ENCODE measurements at regions not wholly inside any gene's neighbourhood (a gene's known extent, or its start where the extent isn't known, plus 50 kb on each side); places are given as distances from the start of the nearest gene placed in this dataset.

GRCh38 chr6:71476371-71476770 is 187.8 kb downstream of the OGFRL1 start:
- H3K4me2 ChIP-seq (ENCODE audit: low read length), result no peak overlapping the region
- no peak overlapping the region for H3K27ac ChIP-seq (ENCODE audit: low read depth, low read length)
- H4K20me1 ChIP-seq (ENCODE audit: insufficient read depth), result no peaks in the 10 kb centered on the region; the same call in 1 of the 2 replicates
- H3K4me3 ChIP-seq (replicated peaks in 1 of 2; ENCODE audit: low read depth in 1 of 2, low read length in 2 of 2), result no peak overlapping the region
- no peak overlapping the region for H3K9ac ChIP-seq (ENCODE audit: low read length)
- intact Hi-C loops (cut with micrococcal nuclease), result no loop called here
- H3K9me2 ChIP-seq (ENCODE audit: insufficient read depth), result no peaks in the 10 kb centered on the region
- ChIA-PET RAD21 (ENCODE audit: low non-redundant PET in 1 of 2, low total read pairs in 2 of 2, uncharacterized antibody in 2 of 2, unreplicated experiment in 2 of 2) (no interaction called here), POLR2A (no interaction called here), CTCF (no interaction called here)
- H3K9me3 ChIP-seq (ENCODE audit: control insufficient read depth in 1 of 2, insufficient read depth in 1 of 2, low read depth in 1 of 2, low read length in 2 of 2), result no peaks in the 10 kb centered on the region
- H3K79me2 ChIP-seq (ENCODE audit: insufficient read depth, low read length), result no peaks in the 10 kb centered on the region
- H3K4me1 ChIP-seq (ENCODE audit: control insufficient read depth in 1 of 2, insufficient read depth in 2 of 2, low read length in 2 of 2), result peaks cover 0 to 9% of the 10 kb centered on the region in 2 experiments; a peak in 2 of 4 replicates
- no peaks in the 10 kb centered on the region for H3K27me3 ChIP-seq (ENCODE audit: insufficient read depth, low read length)
- TF ChIP-seq EGR1 (IDR thresholded peaks at IDR 0.05; ENCODE audit: low read depth), result no peak
- TF ChIP-seq SIN3A (IDR thresholded peaks at IDR 0.05; ENCODE audit: low read depth), result no peak
- no peak for TF ChIP-seq ELF1 (IDR thresholded peaks at IDR 0.05; ENCODE audit: borderline replicate concordance, low read depth)
- TF ChIP-seq SP1 (IDR thresholded peaks at IDR 0.05; ENCODE audit: low read depth), result no peak
- TF ChIP-seq POLR2AphosphoS5 (IDR thresholded peaks at IDR 0.05; ENCODE audit: low read depth, low read length), result no peak
- no peak for TF ChIP-seq EZH2 (IDR thresholded peaks at IDR 0.05)
- TF ChIP-seq CEBPB (IDR thresholded peaks at IDR 0.05; ENCODE audit: low read depth), result no peak
- TF ChIP-seq, protein P1, sequence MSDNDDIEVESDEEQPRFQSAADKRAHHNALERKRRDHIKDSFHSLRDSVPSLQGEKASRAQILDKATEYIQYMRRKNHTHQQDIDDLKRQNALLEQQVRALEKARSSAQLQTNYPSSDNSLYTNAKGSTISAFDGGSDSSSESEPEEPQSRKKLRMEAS (IDR thresholded peaks at IDR 0.05), result no peak
- TF ChIP-seq SRF (IDR thresholded peaks at IDR 0.05; ENCODE audit: low read depth), result no peak
- TF ChIP-seq JUND (IDR thresholded peaks at IDR 0.05), result no peak
- no peak for DNase-seq (ENCODE audit: low read depth, low spot score)
- no peak for ATAC-seq
- no TSS peak for BruUV-seq (replicated peaks)
- H2AFZ ChIP-seq (ENCODE audit: low read depth, low read length, poor library complexity, severe bottlenecking), result no peak overlapping the region
- no peaks in the 10 kb centered on the region for H3K36me3 ChIP-seq (ENCODE audit: control insufficient read depth in 1 of 2, insufficient read depth in 2 of 2, low read length in 2 of 2)

GRCh38 chr6:71476872-71477271 is 188.3 kb downstream of the OGFRL1 start:
- no TSS peak for BruUV-seq (replicated peaks)
- H3K36me3 ChIP-seq (ENCODE audit: control insufficient read depth in 1 of 2, insufficient read depth in 2 of 2, low read length in 2 of 2), result no peaks in the 10 kb centered on the region
- no peak for TF ChIP-seq YY1 (IDR thresholded peaks at IDR 0.05; ENCODE audit: extremely low read depth, insufficient replicate concordance, low read depth, low read length)
- TF ChIP-seq FOSL1 (IDR thresholded peaks at IDR 0.05; ENCODE audit: low read depth), result no peak
- no peak for TF ChIP-seq POLR2AphosphoS5 (IDR thresholded peaks at IDR 0.05; ENCODE audit: low read depth, low read length)
- TF ChIP-seq, protein P1 (IDR thresholded peaks at IDR 0.05), result no peak
- H3K4me1 ChIP-seq (ENCODE audit: control insufficient read depth in 1 of 2, insufficient read depth in 2 of 2, low read length in 2 of 2), result peaks cover 0 to 9% of the 10 kb centered on the region in 2 experiments; a peak in 2 of 4 replicates
- H3K4me2 ChIP-seq (ENCODE audit: low read length), result no peak overlapping the region
- RAD21 ChIA-PET (ENCODE audit: low non-redundant PET in 1 of 2, low total read pairs in 2 of 2, uncharacterized antibody in 2 of 2, unreplicated experiment in 2 of 2), result no interaction called here
- H3K4me3 ChIP-seq (replicated peaks in 1 of 2; ENCODE audit: low read depth in 1 of 2, low read length in 2 of 2), result no peak overlapping the region
- no peaks in the 10 kb centered on the region for H3K9me3 ChIP-seq (ENCODE audit: control insufficient read depth in 1 of 2, insufficient read depth in 1 of 2, low read depth in 1 of 2, low read length in 2 of 2)
- no peaks in the 10 kb centered on the region for H3K27me3 ChIP-seq (ENCODE audit: insufficient read depth, low read length)
- POLR2A ChIA-PET, result no interaction called here
- no peaks in the 10 kb centered on the region for H3K79me2 ChIP-seq (ENCODE audit: insufficient read depth, low read length)
- ATAC-seq, result no peak
- DNase-seq (ENCODE audit: low read depth, low spot score), result no peak
- H3K27ac ChIP-seq (ENCODE audit: low read depth, low read length), result no peak overlapping the region
- no peak overlapping the region for H3K9ac ChIP-seq (ENCODE audit: low read length)
- H4K20me1 ChIP-seq (ENCODE audit: insufficient read depth), result no peaks in the 10 kb centered on the region; the same call in 1 of the 2 replicates
- H3K9me2 ChIP-seq (ENCODE audit: insufficient read depth), result no peaks in the 10 kb centered on the region
- CTCF ChIA-PET, result no interaction called here
- H2AFZ ChIP-seq (ENCODE audit: low read depth, low read length, poor library complexity, severe bottlenecking), result no peak overlapping the region
- intact Hi-C loops (cut with micrococcal nuclease), result no loop called here

Data from HCT116 (cell line).